H1 (cell line): ENCODE measurements at regions not wholly inside any gene's neighbourhood (a gene's known extent, or its start where the extent isn't known, plus 50 kb on each side); places are given as distances from the start of the nearest gene placed in this dataset.
A peak's percentile ranks its signal among the peaks of the same experiment; 100 is the strongest.

Experiments used
- CTCF ChIA-PET: fragments of 300-600 bp; sonication (Branson Sonifier 250); formaldehyde crosslinking; loops from one replicate; lab custom pipeline; 2021; ENCODE audit not compliant: partially characterized antibody; lab: Charles Lee
- POLR2A ChIA-PET: fragments of 300-600 bp; sonication (Branson Sonifier 250); formaldehyde crosslinking; loops from one replicate; lab custom pipeline; 2021; ENCODE audit warnings: inconsistent platforms; ENCODE audit not compliant: partially characterized antibody; lab: Charles Lee
- DNase-seq, 2 experiments: peaks; one replicate each; pipeline versions ENCODE4 v3.0.0 to v3.0.0-alpha.2; 2010 to 2022; ENCODE audit warnings: low spot score in 2 of 2, low read depth in 1 of 2, mixed read lengths in 1 of 2
- FAIRE-seq: peaks from 2 replicates; lab custom pipeline; 2011; peaks lifted over from hg19 to GRCh38; lab: Jason Lieb, UNC
- H2AFZ ChIP-seq: 2 replicates; pipeline ENCODE4 v1.8.1; 2012; ENCODE audit warnings: low read length, inconsistent platforms
- H2AK5ac ChIP-seq: 2 replicates; pipeline ENCODE4 v1.6.1; 2013; ENCODE audit warnings: low read depth, low read length
- H2BK120ac ChIP-seq: replicated peaks from 2 replicates; pipeline ENCODE3; 2013; ENCODE audit warnings: low read depth, low read length, inconsistent platforms
- H2BK12ac ChIP-seq: 2 replicates; pipeline ENCODE4 v1.6.1; 2013; ENCODE audit warnings: low read depth, low read length
- H2BK15ac ChIP-seq: 2 replicates; pipeline ENCODE4 v1.6.1; 2013; ENCODE audit warnings: low read length
- H2BK20ac ChIP-seq: 2 replicates; pipeline ENCODE4 v1.6.1; 2013; ENCODE audit warnings: low read length
- H2BK5ac ChIP-seq: 2 replicates; pipeline ENCODE4 v1.6.1; 2013; ENCODE audit warnings: low read depth, low read length
- H3K14ac ChIP-seq: 2 replicates; pipeline ENCODE4 v1.6.1; 2013; ENCODE audit warnings: inconsistent platforms; ENCODE audit not compliant: insufficient read length
- H3K18ac ChIP-seq: 2 replicates; pipeline ENCODE4 v1.6.1; 2013; ENCODE audit warnings: low read length; ENCODE audit errors: extremely low read depth
- H3K23ac ChIP-seq: 2 replicates; pipeline ENCODE4 v1.6.1; 2013; ENCODE audit warnings: inconsistent platforms; ENCODE audit not compliant: insufficient read length
- H3K23me2 ChIP-seq: 2 replicates; pipeline ENCODE4 v1.6.1; 2013; ENCODE audit warnings: low read depth, low read length
- H3K27ac ChIP-seq: 2 replicates; pipeline ENCODE4 v1.6.1; 2011; ENCODE audit warnings: low read depth, low read length, inconsistent platforms
- H3K27me3 ChIP-seq, 4 experiments: replicated peaks in 1 of 4; 1 replicate in 1 of 4; 2 replicates in 3 of 4; pipeline versions ENCODE4 v1.6.1 to v1.8.1; 2011 to 2013; ENCODE audit warnings: low read length in 3 of 4, mild to moderate bottlenecking in 3 of 4, inconsistent platforms in 2 of 4, mixed read lengths in 2 of 4, moderate library complexity in 1 of 4; ENCODE audit not compliant: control insufficient read depth in 3 of 4, insufficient read depth in 3 of 4; ENCODE audit errors: extremely low read depth in 1 of 4
- H3K36me3 ChIP-seq, 4 experiments: 2 replicates each; pipeline versions ENCODE4 v1.6.1 to v1.8.1; 2011 to 2013; ENCODE audit warnings: mild to moderate bottlenecking in 4 of 4, low read length in 3 of 4, moderate library complexity in 2 of 4, control low read depth in 1 of 4, inconsistent platforms in 1 of 4; ENCODE audit not compliant: insufficient read depth in 4 of 4, control insufficient read depth in 2 of 4
- H3K4ac ChIP-seq: replicated peaks from 2 replicates; pipeline ENCODE3; 2013; ENCODE audit warnings: low read length, low read depth, mixed read lengths, inconsistent platforms; ENCODE audit not compliant: insufficient read length
- H3K4me1 ChIP-seq, 4 experiments: replicated peaks in 1 of 4; 1 replicate in 1 of 4; 2 replicates in 3 of 4; pipeline versions ENCODE4 v1.6.1 to v1.8.1; 2011 to 2013; ENCODE audit warnings: low read length in 3 of 4, inconsistent platforms in 2 of 4, mixed read lengths in 1 of 4; ENCODE audit not compliant: insufficient read depth in 4 of 4, control insufficient read depth in 3 of 4
- H3K4me2 ChIP-seq, 2 experiments: 2 replicates each; pipeline versions ENCODE4 v1.6.1 to v1.8.1; 2011 to 2013; ENCODE audit warnings: low read depth in 2 of 2, low read length in 2 of 2, control low read depth in 1 of 2, inconsistent platforms in 1 of 2, mild to moderate bottlenecking in 1 of 2; ENCODE audit not compliant: insufficient read depth in 1 of 2
- H3K4me3 ChIP-seq, 4 experiments: fragments of 200-600, 300-600 bp in 1 of 4; sonication (generic), shearing (Covaris generic), sonication (Bioruptor Twin) in 1 of 4; 2 replicates each; pipeline versions ENCODE4 v1.5.1 to v1.8.1; 2011 to 2016; ENCODE audit warnings: low read length in 4 of 4, low read depth in 3 of 4, control low read depth in 2 of 4, inconsistent platforms in 2 of 4, mild to moderate bottlenecking in 2 of 4, mixed read lengths in 1 of 4, moderate library complexity in 1 of 4; ENCODE audit not compliant: insufficient read depth in 2 of 4; ENCODE audit errors: extremely low read depth in 1 of 4
- H3K56ac ChIP-seq: replicated peaks from 2 replicates; pipeline ENCODE3; 2013; ENCODE audit warnings: low read depth, mild to moderate bottlenecking, mixed read lengths, low read length, inconsistent platforms; ENCODE audit not compliant: insufficient read length
- H3K79me1 ChIP-seq: 2 replicates; pipeline ENCODE4 v1.6.1; 2013; ENCODE audit warnings: low read depth, low read length, control low read depth
- H3K79me2 ChIP-seq, 2 experiments: 2 replicates each; pipeline versions ENCODE4 v1.6.1 to v1.8.1; 2012 to 2013; ENCODE audit warnings: low read length in 2 of 2, mild to moderate bottlenecking in 2 of 2, inconsistent platforms in 1 of 2; ENCODE audit not compliant: insufficient read depth in 2 of 2, control insufficient read depth in 1 of 2
- H3K9ac ChIP-seq, 4 experiments: replicated peaks in 1 of 4; 1 replicate in 1 of 4; 2 replicates in 3 of 4; pipeline versions ENCODE4 v1.6.1 to v1.8.1; 2011 to 2013; ENCODE audit warnings: low read depth in 3 of 4, low read length in 3 of 4, control low read depth in 2 of 4, mild to moderate bottlenecking in 2 of 4, moderate library complexity in 2 of 4, inconsistent platforms in 1 of 4; ENCODE audit errors: extremely low read depth in 1 of 4
- H3K9me3 ChIP-seq, 2 experiments: 2 replicates each; pipeline versions ENCODE4 v1.6.1 to v1.8.1; 2012 to 2013; ENCODE audit warnings: mild to moderate bottlenecking in 2 of 2, moderate library complexity in 2 of 2, control low read depth in 1 of 2, inconsistent platforms in 1 of 2, low read depth in 1 of 2, low read length in 1 of 2, mixed read lengths in 1 of 2; ENCODE audit not compliant: insufficient read depth in 2 of 2
- H4K20me1 ChIP-seq, 2 experiments: replicated peaks in 1 of 2; 2 replicates each; pipeline versions ENCODE3 to v1.8.1; 2011 to 2013; ENCODE audit warnings: inconsistent platforms in 2 of 2, low read length in 2 of 2, mild to moderate bottlenecking in 1 of 2; ENCODE audit not compliant: insufficient read depth in 2 of 2, control insufficient read depth in 1 of 2
- H4K5ac ChIP-seq: 2 replicates; pipeline ENCODE4 v1.6.1; 2013; ENCODE audit warnings: low read length, low read depth, mixed read lengths, inconsistent platforms; ENCODE audit not compliant: insufficient read length
- H4K8ac ChIP-seq: 2 replicates; pipeline ENCODE4 v1.8.0; 2013; ENCODE audit warnings: mild to moderate bottlenecking, moderate library complexity, low read length, inconsistent platforms; ENCODE audit not compliant: insufficient read depth; ENCODE audit errors: extremely low read depth
- H4K91ac ChIP-seq: replicated peaks from 2 replicates; pipeline ENCODE3; 2013; ENCODE audit warnings: low read length, mixed read lengths, inconsistent platforms; ENCODE audit not compliant: insufficient read length
- ATF3 ChIP-seq: IDR thresholded peaks from 2 replicates; pipeline ENCODE4 v1.6.1; 2011; ENCODE audit warnings: low read depth, mild to moderate bottlenecking, low read length; ENCODE audit not compliant: insufficient read depth
- BCL11A ChIP-seq, 2 experiments: IDR thresholded peaks; one replicate each; pipeline ENCODE4 v1.6.1; 2011; ENCODE audit warnings: low read depth in 2 of 2, low read length in 2 of 2, mild to moderate bottlenecking in 2 of 2
- CHD1 ChIP-seq: IDR thresholded peaks from 2 replicates; pipeline ENCODE4 v1.6.1; 2012; ENCODE audit warnings: low read depth, low read length, improper control_type of control experiment
- CHD2 ChIP-seq: IDR thresholded peaks from 2 replicates; pipeline ENCODE4 v1.6.1; 2012; ENCODE audit warnings: low read length, improper control_type of control experiment
- E2F6 ChIP-seq: IDR thresholded peaks from 2 replicates; pipeline ENCODE4 v1.6.1; 2012; ENCODE audit warnings: inconsistent platforms
- EZH2 ChIP-seq: fragments of 200-600 bp; sonication (generic); IDR thresholded peaks from 2 replicates; pipeline ENCODE4 v1.7.1; 2012; ENCODE audit warnings: low read depth, mild to moderate bottlenecking, moderate library complexity, low read length, inconsistent platforms; ENCODE audit not compliant: severe bottlenecking
- KDM5A ChIP-seq: fragments of 200-600 bp; IDR thresholded peaks from 2 replicates; pipeline ENCODE4 v1.7.1; 2012; ENCODE audit warnings: mild to moderate bottlenecking, low read length, inconsistent platforms, mixed read lengths
- MAX ChIP-seq: IDR thresholded peaks from 2 replicates; pipeline ENCODE4 v1.6.1; 2012; ENCODE audit warnings: inconsistent platforms
- NRF1 ChIP-seq: IDR thresholded peaks from 2 replicates; pipeline ENCODE4 v1.6.1; 2011; ENCODE audit warnings: mild to moderate bottlenecking, low read depth, low read length, improper control_type of control experiment
- POLR2A ChIP-seq, 2 experiments: IDR thresholded peaks; 1 replicate in 1 of 2; 2 replicates in 1 of 2; pipeline ENCODE4 v1.6.1; 2011; ENCODE audit warnings: low read depth in 2 of 2, low read length in 2 of 2, mild to moderate bottlenecking in 2 of 2; ENCODE audit errors: control extremely low read depth in 1 of 2
- POLR2AphosphoS5 ChIP-seq: IDR thresholded peaks from 2 replicates; pipeline ENCODE4 v1.6.1; 2011; ENCODE audit warnings: low read depth, low read length
- RBBP5 ChIP-seq: IDR thresholded peaks from 2 replicates; pipeline ENCODE4 v1.7.1; 2012; ENCODE audit warnings: low read depth, mild to moderate bottlenecking, inconsistent platforms, low read length, moderate library complexity, borderline replicate concordance
- RFX5 ChIP-seq: IDR thresholded peaks from 2 replicates; pipeline ENCODE4 v1.6.1; 2011; ENCODE audit warnings: low read depth, low read length, improper control_type of control experiment, borderline replicate concordance
- TBP ChIP-seq: IDR thresholded peaks from 2 replicates; pipeline ENCODE4 v1.6.1; 2011; ENCODE audit warnings: low read depth, low read length, improper control_type of control experiment
- TCF12 ChIP-seq: IDR thresholded peaks from 2 replicates; pipeline ENCODE4 v1.6.1; 2011; ENCODE audit warnings: low read depth, mild to moderate bottlenecking, low read length
- WGBS, 2 experiments: shearing (Covaris generic) in 1 of 2; methylation state at CpG; one replicate each; pipeline versions ENCODE4 v1.1.6 to v1.1.7; 2013 to 2015; ENCODE audit warnings: low lambda C conversion rate in 2 of 2, mixed read lengths in 2 of 2, inconsistent platforms in 1 of 2, low coverage in 1 of 2, missing lambda C conversion rate in 1 of 2; ENCODE audit not compliant: insufficient replicate concordance in 2 of 2, insufficient coverage in 1 of 2, insufficient read length in 1 of 2; ENCODE audit errors: extremely low coverage in 1 of 2, missing lambda C conversion rate in 1 of 2; 5-methylcytosine and 5-hydroxymethylcytosine counted together

- POLR2A ChIA-PET, result no interaction called here
- CTCF ChIA-PET, result interaction anchor here (0.6 to 2.3 kb wide), 2 partner anchors 29 to 34 kb away, joined by 4 to 7 read pairs; no protein-coding TSS in a partner anchor
- H3K4me2 ChIP-seq, result no peak overlapping the region
- no peak for TF ChIP-seq POLR2AphosphoS5
- TF ChIP-seq TBP, result no peak
- no peak for TF ChIP-seq EZH2
- no peak for TF ChIP-seq MAX
- TF ChIP-seq RFX5, result no peak
- no peak for TF ChIP-seq KDM5A
- TF ChIP-seq POLR2A (IDR thresholded peaks at IDR 0.05; ENCODE audit: control extremely low read depth in 1 of 2, low read depth in 2 of 2, low read length in 2 of 2), result no peak
- TF ChIP-seq CHD1, result no peak
- no peak for TF ChIP-seq NRF1
- TF ChIP-seq RBBP5, result no peak
- no peak for TF ChIP-seq ATF3
- TF ChIP-seq TCF12, result no peak
- TF ChIP-seq E2F6, result no peak
- no peak for TF ChIP-seq BCL11A (IDR thresholded peaks at IDR 0.05; ENCODE audit: low read depth in 2 of 2, low read length in 2 of 2)
- no peak for TF ChIP-seq CHD2
Observed at GRCh38 chr18:22253156-22253555, 83.8 kb downstream of the GATA6 start.

More at GRCh38 chr18:22253156-22253555, 83.8 kb downstream of the GATA6 start:
- H3K18ac ChIP-seq, result no peak overlapping the region
- no peak overlapping the region for H3K27ac ChIP-seq
- DNase-seq, result no peak
- no peak overlapping the region for H3K14ac ChIP-seq
- H4K5ac ChIP-seq, result no peak overlapping the region
- no peak overlapping the region for H4K8ac ChIP-seq
- no peaks in the 10 kb centered on the region for H3K23me2 ChIP-seq
- no peak overlapping the region for H4K91ac ChIP-seq
- H3K9ac ChIP-seq, result no peak overlapping the region
- H3K4me3 ChIP-seq, result no peak overlapping the region
- H3K9me3 ChIP-seq, result no peaks in the 10 kb centered on the region
- no peak for FAIRE-seq
- no peak overlapping the region for H3K4ac ChIP-seq
- H3K4me1 ChIP-seq, result peaks cover 0 to 2% (median 0%) of the 10 kb centered on the region in 4 experiments; a peak in 1 of 7 replicates
- whole genome bisulfite sequencing, 2 experiments, result 94% methylated on average over 5 of the region's 5 CpGs; no CpG with 5 or more reads in 1 of the 2 experiments
- no peak overlapping the region for H2BK12ac ChIP-seq
- no peaks in the 10 kb centered on the region for H3K79me2 ChIP-seq
- no peak overlapping the region for H3K56ac ChIP-seq
- H2BK15ac ChIP-seq, result no peak overlapping the region
- no peaks in the 10 kb centered on the region for H3K79me1 ChIP-seq
- 0 out of 2 replicates have a peak overlapping the region, but pooled peaks have one; percentile 15 for H2AFZ ChIP-seq
- no peak overlapping the region for H2BK120ac ChIP-seq
- H2AK5ac ChIP-seq, result no peak overlapping the region
- H3K23ac ChIP-seq, result no peak overlapping the region
- no peak overlapping the region for H2BK5ac ChIP-seq
- H2BK20ac ChIP-seq, result no peak overlapping the region
- H3K36me3 ChIP-seq, result no peaks in the 10 kb centered on the region
- H4K20me1 ChIP-seq, result no peaks in the 10 kb centered on the region
- no peaks in the 10 kb centered on the region for H3K27me3 ChIP-seq
